Heart right ventricle (tissue), 16 donors: ENCODE measurements at regions not wholly inside any gene's neighbourhood (a gene's known extent, or its start where the extent isn't known, plus 50 kb on each side); places are given as distances from the start of the nearest gene placed in this dataset.

Source experiments
- ATAC-seq, 8 donors: fragments of 200-7000 bp; cut with Tn5 transposase; one replicate each; pipeline ENCODE4 v1.9.1; 2020; ENCODE audit warnings: mild to moderate bottlenecking in 8 of 8, moderate library complexity in 8 of 8, moderate number of reproducible peaks in 1 of 8
- DNase-seq, 2 donors: peaks; one replicate each; pipeline ENCODE4 v3.0.0-alpha.2; 2020
- H3K27ac ChIP-seq, 10 donors: fragments of 200-600 bp; sonication (generic) in 2 of 10; one replicate each; pipeline versions ENCODE4 v1.5.0 to v1.8.0; 2020 to 2022; ENCODE audit warnings: mild to moderate bottlenecking in 3 of 10
- H3K27me3 ChIP-seq, 7 donors: fragments of 200-600 bp; one replicate each; pipeline ENCODE4 v1.8.0; 2021 to 2022; ENCODE audit warnings: mild to moderate bottlenecking in 2 of 7
- H3K36me3 ChIP-seq, 9 donors: fragments of 200-600 bp; sonication (generic) in 1 of 9; one replicate each; pipeline versions ENCODE4 v1.5.0 to v1.8.0; 2020 to 2022; ENCODE audit warnings: mild to moderate bottlenecking in 2 of 9
- H3K4me1 ChIP-seq, 9 donors: fragments of 200-600 bp; sonication (generic) in 1 of 9; one replicate each; pipeline versions ENCODE4 v1.5.0 to v1.8.0; 2020 to 2022; ENCODE audit warnings: mild to moderate bottlenecking in 4 of 9
- H3K4me3 ChIP-seq, 10 donors: fragments of 200-600 bp; sonication (generic) in 2 of 10; one replicate each; pipeline versions ENCODE4 v1.5.0 to v1.8.0; 2020 to 2022; ENCODE audit warnings: mild to moderate bottlenecking in 7 of 10, moderate library complexity in 2 of 10
- H3K9me3 ChIP-seq, 11 donors: fragments of 200-600 bp in 10 of 11; sonication (generic) in 2 of 11; one replicate each; pipeline versions ENCODE4 v1.5.0 to v1.8.0; 2013 to 2022; ENCODE audit warnings: mild to moderate bottlenecking in 2 of 11, control low read depth in 1 of 11, moderate library complexity in 1 of 11
- CTCF ChIP-seq, 9 donors: fragments of 200-600 bp; sonication (generic) in 2 of 9; IDR thresholded peaks; one replicate each; pipeline versions ENCODE4 v1.5.0 to v1.8.0; 2021 to 2022; ENCODE audit warnings: antibody characterized with exemption in 9 of 9, mild to moderate bottlenecking in 5 of 9, moderate library complexity in 1 of 9
- WGBS, 2 donors: extraction: QIAGEN DNeasy Blood & Tissue Kit; methylation state at CpG; one replicate each; pipeline ENCODE4 v1.1.7; 2013; ENCODE audit warnings: inconsistent platforms in 1 of 2; 5-methylcytosine and 5-hydroxymethylcytosine counted together
- intact Hi-C, 10 donors: fragments of 100-400 bp; cut with DNase I; formaldehyde crosslinking; loops; one replicate each; pipeline versions ENCODE4 v1.11.1 to v1.14.2; 2022
- donor health status: Arrhythmogenic right ventricular cardiomyopathy.
- donor health status: ischemic (EF 13 %, LVEDD 7.1; RV severe dilation, severe dysfunction).
- donor health status: healthy with polysubstance abuse.
- donor health status: DM: no; HTN: yes; CAD: no.
- donor health status: DM: no; HTN: no; CAD: no.
- donor health status: ischemic (EF 25% LVEDD 6.9; RV normal size, moderate dysfunction).
- donor health status: ischemic (EF 25% LVEDD 5.7; RV mildly dilated, moderate dysfunction).
- donor health status: healthy.
- donor health status: DM: yes; HTN: yes; CAD: no.
- donor health status: Ischemic cardiomyopathy.
- donor health status: ischemic (EF 35%, LVEDD 5.7; RV mildly dilated, moderate dysfunction).
- donor health status: nonischemic (EF 11% LVEDD 7.7; RV severe dilation, severe dysfunction).
- donor health status: DM: yes; HTN: yes; CAD: no.
- donor health status: PGD.
- donor health status: ischemic (EF 29% LVEDD 5.4; RV normal size, mild dysfunction).
- donor health status: nonischemic (EF 23%, LVEDD 6.1; RV moderate dilation, normal function).

- Histone ChIP-seq H3K4me1 (no peaks in the 10 kb centered on the region), H3K9me3 (peaks cover 0 to 17% (median 6%) of the 10 kb centered on the region in 11 donors), H3K27me3 (no peaks in the 10 kb centered on the region), H3K4me3 (no peak overlapping the region), H3K36me3 (no peaks in the 10 kb centered on the region), H3K27ac (no peak overlapping the region)
- intact Hi-C loops = no loop called here
- DNase-seq = no peak
- no peak for ATAC-seq
- WGBS, 2 donors = 69 to 85% methylated on average over 5 of the region's 5 CpGs
- no peak for TF ChIP-seq CTCF (IDR thresholded peaks at IDR 0.05)
Measured at GRCh38 chr2:2919026-2919425, 458.6 kb downstream of the EIPR1 start.

- Histone ChIP-seq H3K36me3 (no peaks in the 10 kb centered on the region), H3K4me3 (no peak overlapping the region), H3K9me3 (peaks cover 0 to 17% (median 6%) of the 10 kb centered on the region in 11 donors), H3K27ac (no peak overlapping the region), H3K4me1 (no peaks in the 10 kb centered on the region), H3K27me3 (no peaks in the 10 kb centered on the region)
- ATAC-seq (no peak), DNase-seq (no peak)
- no peak for TF ChIP-seq CTCF (IDR thresholded peaks at IDR 0.05)
- 85 to 86% methylated on average over 5 of the region's 5 CpGs for WGBS, 2 donors
- intact Hi-C loops = no loop called here
Measured at GRCh38 chr2:2916621-2917020, 461.0 kb downstream of the EIPR1 start.

GRCh38 chr2:2914252-2914651 lies 463.4 kb downstream of the EIPR1 start:
- intact Hi-C loops = no loop called here
- Histone ChIP-seq H3K4me3 (no peak overlapping the region), H3K4me1 (no peaks in the 10 kb centered on the region), H3K36me3 (no peaks in the 10 kb centered on the region), H3K9me3 (peaks cover 0 to 17% (median 6%) of the 10 kb centered on the region in 11 donors), H3K27me3 (peaks cover 0 to 6% (median 0%) of the 10 kb centered on the region in 7 donors), H3K27ac (no peak overlapping the region)
- DNase-seq (no peak), ATAC-seq (no peak)
- 87 to 90% methylated on average over 8 of the region's 8 CpGs for WGBS, 2 donors
- no peak for TF ChIP-seq CTCF (IDR thresholded peaks at IDR 0.05)

GRCh38 chr2:2913601-2914120 lies 464.0 kb downstream of the EIPR1 start:
- intact Hi-C loops = no loop called here
- Histone ChIP-seq H3K27ac (no peak overlapping the region), H3K9me3 (peaks cover 0 to 17% (median 6%) of the 10 kb centered on the region in 11 donors), H3K36me3 (no peaks in the 10 kb centered on the region), H3K4me3 (no peak overlapping the region), H3K27me3 (peaks cover 0 to 8% (median 0%) of the 10 kb centered on the region in 7 donors), H3K4me1 (no peaks in the 10 kb centered on the region)
- DNase-seq = no peak
- ATAC-seq = no peak
- TF ChIP-seq CTCF (IDR thresholded peaks at IDR 0.05) = no peak
- WGBS, 2 donors = 78 to 83% methylated on average over 13 of the region's 13 CpGs
